NCI-H2227 (cell line): ENCODE measurements at regions not wholly inside any gene's neighbourhood (a gene's known extent, or its start where the extent isn't known, plus 50 kb on each side); places are given as distances from the start of the nearest gene placed in this dataset.

ENCODE experiments used
- DNase-seq: peaks from one replicate; lab custom pipeline; 2025; ENCODE audit not compliant: unreplicated experiment; lab: John Stamatoyannopoulos, UW

GRCh38 chr5:91706785-91707520, 323.8 kb upstream of the ARRDC3 start:
- DNase-seq = no peak

DNA sequence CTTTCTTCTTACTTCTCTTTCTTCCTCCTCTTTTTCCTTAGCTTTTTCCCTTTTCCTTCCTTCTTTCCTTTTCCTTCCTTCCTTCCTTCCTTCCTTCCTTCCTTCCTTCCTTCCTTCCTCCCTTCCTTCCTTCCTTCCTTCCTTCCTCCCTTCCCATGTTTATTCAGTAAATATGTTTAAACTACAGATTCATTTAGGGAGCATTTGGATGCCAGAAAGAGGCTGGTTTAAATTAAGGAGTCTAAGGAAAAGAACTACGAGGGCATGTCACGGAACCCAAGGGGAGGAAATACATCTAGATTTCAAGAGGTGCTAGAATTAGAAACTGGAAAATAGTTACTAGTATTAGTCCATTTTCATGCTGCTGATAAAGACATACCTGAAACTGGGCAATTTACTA, 320.0 kb upstream of the ARRDC3 start:
- no peak for DNase-seq

DNA sequence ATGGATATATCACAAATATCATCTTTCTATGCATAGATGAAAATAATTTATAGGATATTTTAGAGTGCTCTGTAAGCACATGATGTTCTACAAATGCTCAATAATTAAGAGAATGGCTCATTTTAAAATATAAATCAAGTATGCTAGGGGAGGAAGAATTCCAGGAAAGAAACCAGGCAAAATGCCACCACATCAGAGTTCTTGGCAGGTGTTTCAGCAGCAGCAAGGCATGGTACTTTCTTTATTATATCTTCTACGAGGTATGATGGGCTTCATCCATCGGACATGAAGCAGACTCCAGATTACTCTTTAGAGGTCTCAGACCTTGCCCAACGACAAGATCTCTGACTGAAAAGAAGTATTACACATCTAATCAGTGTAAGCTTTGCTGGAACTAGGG, 316.3 kb upstream of the ARRDC3 start:
- DNase-seq = no peak

- DNase-seq = no peak
Measured at GRCh38 chr5:91691592-91691991, 308.5 kb upstream of the ARRDC3 start.

- no peak for DNase-seq
Measured at GRCh38 chr5:91690921-91691320, 307.8 kb upstream of the ARRDC3 start.

- DNase-seq = no peak
Measured at GRCh38 chr5:91687430-91687829, 304.3 kb upstream of the ARRDC3 start.

GRCh38 chr5:91684625-91685024, 301.5 kb upstream of the ARRDC3 start:
- DNase-seq = no peak

DNA sequence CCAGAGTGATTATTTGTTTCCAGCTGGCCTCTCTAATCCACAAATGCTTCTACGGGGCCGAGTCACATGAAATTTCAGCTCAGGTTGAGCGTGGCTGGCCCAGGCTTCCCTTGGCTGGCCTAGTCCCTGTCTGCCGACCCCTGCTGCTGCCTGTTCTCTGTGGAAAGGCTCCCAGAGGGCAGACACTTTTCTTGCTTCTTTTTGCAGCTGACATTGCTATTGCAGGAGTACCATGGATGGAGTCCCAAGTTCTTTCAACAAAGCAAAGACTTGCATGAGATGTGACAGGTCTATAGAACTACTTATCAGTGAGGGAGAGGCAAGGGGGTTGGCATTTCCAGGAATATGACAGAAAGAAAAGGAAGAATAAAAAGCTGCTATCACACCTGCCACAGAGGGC, 287.4 kb upstream of the ARRDC3 start:
- no peak for DNase-seq

DNA sequence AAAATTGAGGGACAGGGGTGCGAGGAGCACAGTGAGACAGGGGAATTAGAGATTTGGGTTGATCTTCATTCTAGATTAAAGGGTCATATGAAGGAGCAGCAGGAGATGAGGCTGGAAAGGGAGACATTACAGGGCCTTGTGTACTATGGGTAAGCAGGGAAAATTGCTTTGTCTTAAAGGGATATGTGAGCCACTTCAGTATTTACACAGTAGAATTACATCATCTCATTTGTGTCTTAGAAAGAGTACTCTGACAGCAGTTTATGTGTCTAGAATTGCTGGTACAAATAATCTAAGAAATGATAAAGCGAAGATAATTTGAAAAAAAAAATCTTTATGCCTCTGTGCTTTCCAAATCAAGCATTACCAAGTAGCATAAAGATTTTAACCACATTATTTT, 287.0 kb upstream of the ARRDC3 start:
- DNase-seq = no peak

DNA sequence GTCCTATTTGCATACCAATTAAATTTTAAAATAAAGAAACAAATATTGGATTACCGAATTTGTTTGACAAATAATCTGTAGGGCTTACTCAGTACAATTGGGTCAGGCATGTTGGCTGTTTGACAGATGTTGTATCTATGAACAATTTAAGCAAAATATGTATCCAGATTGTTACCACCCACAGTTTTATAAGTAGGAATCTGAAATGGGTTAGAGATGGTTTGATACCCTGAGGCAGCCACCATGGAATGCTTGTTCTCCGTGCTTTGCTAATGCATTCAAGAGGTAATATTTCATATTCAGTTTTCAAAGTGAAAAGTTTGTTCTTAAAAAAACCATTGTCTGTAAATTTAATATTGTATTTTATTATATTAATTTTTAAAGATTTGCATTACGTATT, 285.1 kb upstream of the ARRDC3 start:
- DNase-seq = no peak

DNA sequence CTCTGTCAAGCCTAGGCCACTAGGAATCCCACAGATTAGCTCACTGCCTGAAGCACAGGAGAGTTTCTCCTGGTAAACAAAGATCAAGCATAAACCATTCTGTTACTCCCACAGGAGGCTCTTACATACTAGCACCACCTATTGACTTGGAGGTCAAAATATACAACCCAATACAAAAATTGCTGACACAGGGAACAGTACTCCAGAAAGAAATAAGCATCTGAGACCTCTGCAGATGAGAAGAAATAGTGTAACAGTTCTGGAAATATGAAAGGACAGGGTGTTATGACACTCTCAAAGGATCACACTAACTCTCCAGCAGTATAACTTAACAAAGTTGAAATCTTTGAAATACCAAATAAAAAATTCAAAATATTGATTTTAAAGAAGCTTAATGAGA, 269.6 kb upstream of the ARRDC3 start:
- no peak for DNase-seq

- no peak for DNase-seq
Measured at GRCh38 chr5:91651704-91652103, 268.6 kb upstream of the ARRDC3 start.

GRCh38 chr5:91645347-91645746, 262.2 kb upstream of the ARRDC3 start:
- DNase-seq = no peak

DNA sequence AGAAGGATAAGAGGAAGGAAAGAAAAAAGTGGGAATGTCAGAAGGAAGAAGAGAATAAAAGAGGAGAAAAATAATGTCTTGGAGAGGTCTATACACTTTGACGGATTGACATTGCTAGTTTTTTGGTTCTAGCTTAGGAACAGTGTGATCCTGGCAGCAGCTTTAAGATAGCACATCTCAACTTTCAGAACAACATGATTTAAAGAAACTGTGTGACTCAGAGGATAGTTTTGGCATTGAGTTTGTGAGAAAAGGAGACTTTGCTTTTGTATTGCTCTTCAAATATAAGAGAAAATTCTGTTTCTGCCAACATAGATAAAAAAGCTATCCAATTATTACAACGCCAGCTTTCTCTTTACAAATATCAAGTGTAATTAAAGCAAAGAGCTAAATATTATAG, 260.7 kb upstream of the ARRDC3 start:
- no peak for DNase-seq

- no peak for DNase-seq
Measured at GRCh38 chr5:91642581-91642980, 259.5 kb upstream of the ARRDC3 start.

DNA sequence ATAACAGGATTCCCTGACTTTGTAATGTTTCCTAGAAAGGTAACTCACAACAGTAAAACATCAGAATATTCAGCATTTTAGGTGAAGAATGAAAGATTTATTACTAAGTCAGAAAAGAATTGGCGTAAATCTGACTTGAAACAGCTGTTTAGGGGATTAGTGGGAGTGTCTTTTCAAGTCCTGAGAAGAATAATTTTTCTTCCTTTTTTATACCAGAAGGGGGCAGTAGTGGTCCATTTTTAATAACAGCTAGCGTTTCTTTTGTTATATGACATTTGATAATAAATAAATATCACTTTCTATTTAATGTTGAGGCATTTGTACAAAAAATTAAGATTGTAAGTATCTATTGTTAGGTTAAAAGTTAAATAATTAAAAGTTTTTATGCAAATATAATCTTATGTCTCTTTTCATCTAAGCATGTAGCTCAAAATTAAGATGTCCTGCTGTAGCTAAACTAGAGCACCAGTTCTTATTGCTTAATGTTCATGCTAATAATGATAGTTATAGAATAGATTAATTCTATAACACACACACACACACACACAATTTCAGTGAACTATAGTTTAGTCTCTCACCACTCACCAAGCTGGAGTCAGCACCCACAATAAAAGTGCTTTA, 258.7 kb upstream of the ARRDC3 start:
- peak; percentile 48 for DNase-seq

DNA sequence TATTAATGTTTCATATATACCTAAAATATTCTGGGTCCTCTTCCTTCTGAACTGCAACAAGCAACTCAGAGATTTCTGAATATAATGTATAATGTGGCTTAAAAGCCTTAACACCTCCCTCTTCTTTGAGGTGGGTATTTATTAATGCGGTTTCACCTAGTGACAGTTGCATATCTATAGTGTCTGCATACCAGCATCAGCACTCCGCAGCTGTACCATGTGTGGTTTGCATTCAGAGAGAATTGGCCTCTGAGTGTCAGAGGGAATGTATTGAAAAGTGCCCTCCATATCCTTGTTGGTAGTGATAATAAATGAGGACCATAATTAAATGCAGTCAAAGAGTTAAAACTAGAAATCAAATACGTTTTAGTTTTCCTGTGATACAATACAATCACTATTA, 256.6 kb upstream of the ARRDC3 start:
- no peak for DNase-seq

DNA sequence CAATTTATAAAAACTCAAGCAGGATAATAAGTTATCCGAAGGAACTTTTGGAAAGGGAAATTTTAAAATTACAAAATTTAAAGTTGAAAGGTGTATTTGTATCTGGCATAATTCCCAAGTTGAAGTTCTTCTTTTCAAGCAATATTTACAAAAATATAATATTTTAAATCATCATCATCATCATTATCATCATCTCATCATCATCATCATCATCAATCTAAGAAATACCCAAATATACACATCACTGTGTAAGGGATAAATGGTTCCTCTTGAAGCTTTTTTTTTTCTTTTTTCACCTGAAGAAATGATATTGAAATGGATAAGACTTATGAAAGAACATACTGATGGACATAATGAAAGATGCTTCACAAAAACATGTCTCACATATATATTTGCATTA, 254.9 kb upstream of the ARRDC3 start:
- DNase-seq = no peak

GRCh38 chr5:91635950-91636734, 253.0 kb upstream of the ARRDC3 start:
- DNase-seq = peak; percentile 2

DNA sequence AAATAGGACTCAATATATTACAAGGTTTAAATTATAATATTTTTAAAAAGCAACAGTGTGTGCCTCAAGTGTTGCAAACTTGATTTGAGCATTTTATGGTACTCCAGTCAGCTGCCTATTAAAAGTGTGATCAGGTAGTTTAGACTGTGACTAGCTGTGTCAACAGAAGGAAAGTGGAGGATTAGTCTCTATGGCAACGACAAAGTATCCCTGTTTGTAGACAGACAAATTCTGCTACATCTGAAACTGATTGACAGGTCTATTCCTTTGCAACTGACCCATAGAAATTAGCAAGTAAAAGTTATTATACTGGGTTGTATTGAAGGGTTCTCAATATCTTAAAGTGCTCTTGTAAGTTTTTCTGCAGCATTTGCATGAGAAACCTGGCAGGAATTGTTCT, 249.8 kb upstream of the ARRDC3 start:
- DNase-seq = peak; percentile 5

- DNase-seq = no peak
Measured at GRCh38 chr5:91611746-91612145, 228.6 kb upstream of the ARRDC3 start.

DNA sequence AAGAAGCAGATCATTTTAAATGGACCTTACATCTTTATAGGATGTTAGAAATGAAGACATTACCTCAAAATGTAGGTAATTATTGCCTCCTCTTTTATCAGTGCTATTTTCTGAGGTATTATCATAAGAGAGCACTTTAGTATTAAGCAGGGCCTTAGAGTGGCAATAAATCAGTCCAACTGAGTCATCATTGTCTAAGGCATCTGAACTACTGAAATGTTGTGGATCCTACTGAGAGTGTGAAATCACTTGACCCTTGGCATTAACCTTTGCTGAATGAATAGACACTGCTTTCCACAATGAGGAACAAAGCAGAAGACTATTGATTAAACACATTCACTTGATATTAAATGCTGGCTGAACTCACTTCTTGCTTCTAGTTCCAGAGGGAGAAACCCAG, 224.6 kb upstream of the ARRDC3 start:
- DNase-seq = peak; percentile 72
